ENCODE measurements at regions not wholly inside any gene's neighbourhood (a gene's known extent, or its start where the extent isn't known, plus 50 kb on each side); places are given as distances from the start of the nearest gene placed in this dataset.

GRCh38 chr9:74407166-74407565 lies 90.0 kb upstream of the RORB start:
- TF ChIP-seq EZH2 (IDR thresholded peaks at IDR 0.05; ENCODE audit: borderline replicate concordance, insufficient read depth, low read depth, low read length, poor library complexity, severe bottlenecking) = no peak
- no peak for TF ChIP-seq CTCF (IDR thresholded peaks at IDR 0.05)
